NCI-H460 (cell line): ENCODE measurements at regions not wholly inside any gene's neighbourhood (a gene's known extent, or its start where the extent isn't known, plus 50 kb on each side); places are given as distances from the start of the nearest gene placed in this dataset.

Experiments
- DNase-seq: peaks from one replicate; pipeline ENCODE4 v3.0.0-alpha.2; 2016; ENCODE audit warnings: low read depth; ENCODE audit errors: extremely low read depth

DNA sequence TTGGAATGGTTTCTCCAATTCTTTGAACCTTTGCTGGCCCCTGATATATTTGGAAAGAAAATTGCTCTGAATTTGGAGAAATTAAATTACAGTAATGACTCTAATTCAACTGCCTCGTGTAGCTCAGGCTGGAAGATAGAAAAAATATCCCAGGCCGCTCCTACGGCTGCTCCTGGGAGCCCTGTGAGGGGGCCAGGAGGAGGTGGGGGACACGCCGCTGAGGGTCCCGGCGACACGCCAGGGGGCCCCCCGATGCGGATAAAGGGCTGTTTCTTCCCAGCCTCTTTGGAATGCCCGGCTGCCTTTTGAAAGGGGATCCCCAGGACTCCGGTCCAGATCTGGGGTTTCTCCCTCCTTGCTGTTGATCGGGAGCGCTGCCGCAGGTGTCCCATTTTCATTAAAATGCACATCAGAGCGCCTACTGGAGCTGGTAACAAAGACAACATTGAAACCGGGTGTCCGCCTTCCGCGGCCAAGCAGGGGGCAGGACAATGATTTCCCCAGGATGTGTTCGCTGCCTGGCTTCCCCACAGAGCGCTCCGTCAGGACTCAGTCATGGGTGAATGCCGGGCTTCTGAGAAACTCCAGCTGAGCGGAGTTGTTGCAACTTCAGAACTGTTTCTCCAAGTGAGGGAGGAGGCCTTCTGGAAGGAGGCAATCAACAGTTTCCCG lies 200.1 kb upstream of the KBTBD8 start:
- no peak for DNase-seq

- no peak for DNase-seq
Measured at GRCh38 chr3:66800941-66801545, 197.1 kb upstream of the KBTBD8 start.

GRCh38 chr3:66803206-66803605 lies 194.9 kb upstream of the KBTBD8 start:
- DNase-seq: no peak

- DNase-seq: no peak
Measured at GRCh38 chr3:66803721-66804695, 194.1 kb upstream of the KBTBD8 start.

- no peak for DNase-seq
Measured at GRCh38 chr3:66808891-66809594, 189.1 kb upstream of the KBTBD8 start.

GRCh38 chr3:66809595-66809958 lies 188.5 kb upstream of the KBTBD8 start:
- DNase-seq: no peak

DNA sequence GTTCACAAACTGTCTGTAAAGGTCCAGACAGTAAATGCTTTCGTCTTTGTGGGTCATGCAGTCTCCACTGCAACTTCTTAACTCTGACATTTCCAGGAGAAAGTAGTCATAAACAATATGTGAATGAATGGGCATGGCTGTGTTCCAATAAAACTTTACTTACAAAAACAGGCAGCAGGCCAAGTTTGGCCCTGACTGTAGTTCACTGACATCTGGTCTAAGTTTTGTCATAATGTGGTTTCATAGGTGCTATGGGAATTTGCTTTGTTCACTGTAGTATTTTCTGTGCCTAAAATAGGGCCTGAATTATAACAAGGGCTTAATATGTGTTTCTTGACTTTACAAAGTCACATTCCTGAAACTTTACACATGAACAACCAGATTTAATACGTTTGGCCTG lies 186.0 kb upstream of the KBTBD8 start:
- no peak for DNase-seq

DNA sequence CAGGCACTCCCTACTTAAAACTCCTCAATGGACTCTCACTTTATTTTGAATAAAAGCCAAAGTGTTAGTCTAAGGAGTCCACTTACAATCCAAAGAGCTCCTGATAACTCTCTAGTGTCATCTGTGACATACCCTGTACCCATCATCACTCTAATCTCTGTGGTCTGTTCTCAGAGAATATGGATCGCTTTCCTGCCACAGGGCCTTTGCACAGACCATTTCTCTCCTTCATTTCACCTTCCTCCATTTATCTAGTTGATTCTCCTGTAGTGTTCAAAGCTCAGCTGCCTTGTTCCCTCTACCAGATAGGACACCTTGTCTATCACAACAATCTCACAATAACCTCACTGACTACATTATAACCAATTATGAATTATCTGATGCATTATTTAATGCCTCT lies 185.4 kb upstream of the KBTBD8 start:
- DNase-seq: no peak

- peak; percentile 20 for DNase-seq
Measured at GRCh38 chr3:66816090-66816761, 181.9 kb upstream of the KBTBD8 start.

DNA sequence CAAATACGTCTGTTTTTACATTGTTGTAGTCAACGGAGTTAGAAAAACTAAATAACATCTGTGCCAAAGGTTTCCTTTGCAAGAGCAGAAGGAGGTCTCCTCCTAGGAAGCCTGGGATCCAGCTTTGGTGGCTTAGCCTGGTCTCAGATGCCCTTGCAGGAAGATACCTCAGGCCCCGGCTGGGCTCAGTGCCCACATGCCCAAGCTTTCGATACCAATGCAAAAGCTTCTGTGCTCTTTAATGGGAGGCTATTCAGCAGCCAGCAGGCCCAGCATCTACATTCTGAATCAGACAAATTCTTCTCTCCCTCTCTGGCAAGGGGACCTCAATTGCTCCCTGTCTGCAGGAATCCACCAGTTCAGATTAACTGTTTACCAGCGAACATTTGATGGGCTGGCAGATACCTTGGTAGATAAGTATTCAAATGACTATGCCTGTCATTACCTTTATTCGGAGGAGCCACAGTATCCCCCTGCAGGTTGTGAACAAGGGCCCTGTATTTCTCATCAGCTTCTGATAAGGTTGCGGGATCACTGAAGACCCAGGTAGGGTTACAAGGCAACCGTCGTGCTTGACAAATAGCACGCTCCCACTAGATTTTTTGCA lies 180.1 kb upstream of the KBTBD8 start:
- no peak for DNase-seq

DNA sequence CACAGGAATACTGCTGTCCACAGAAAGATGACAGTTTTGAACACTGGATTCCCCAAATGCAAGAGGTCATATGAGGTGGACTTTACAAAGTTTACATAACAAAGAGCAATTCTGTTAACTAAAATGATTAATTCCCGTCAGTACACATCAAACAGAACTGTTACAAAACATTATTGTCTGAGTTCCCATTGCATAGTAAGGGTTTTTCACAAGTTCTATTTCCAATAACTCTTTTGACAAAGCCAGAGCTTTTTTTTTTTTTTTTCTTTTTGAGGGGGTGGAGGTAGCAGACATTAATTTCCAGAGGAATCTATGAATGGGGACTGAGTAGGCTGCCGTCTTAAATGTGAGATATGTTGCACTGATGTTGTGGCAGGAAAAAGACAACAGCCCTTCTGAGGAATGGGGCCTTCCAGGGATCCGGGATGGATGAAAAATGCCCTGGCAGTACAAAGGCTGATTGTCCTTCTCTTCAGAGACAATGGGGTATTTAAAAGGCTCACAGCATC lies 178.1 kb upstream of the KBTBD8 start:
- DNase-seq: no peak

DNA sequence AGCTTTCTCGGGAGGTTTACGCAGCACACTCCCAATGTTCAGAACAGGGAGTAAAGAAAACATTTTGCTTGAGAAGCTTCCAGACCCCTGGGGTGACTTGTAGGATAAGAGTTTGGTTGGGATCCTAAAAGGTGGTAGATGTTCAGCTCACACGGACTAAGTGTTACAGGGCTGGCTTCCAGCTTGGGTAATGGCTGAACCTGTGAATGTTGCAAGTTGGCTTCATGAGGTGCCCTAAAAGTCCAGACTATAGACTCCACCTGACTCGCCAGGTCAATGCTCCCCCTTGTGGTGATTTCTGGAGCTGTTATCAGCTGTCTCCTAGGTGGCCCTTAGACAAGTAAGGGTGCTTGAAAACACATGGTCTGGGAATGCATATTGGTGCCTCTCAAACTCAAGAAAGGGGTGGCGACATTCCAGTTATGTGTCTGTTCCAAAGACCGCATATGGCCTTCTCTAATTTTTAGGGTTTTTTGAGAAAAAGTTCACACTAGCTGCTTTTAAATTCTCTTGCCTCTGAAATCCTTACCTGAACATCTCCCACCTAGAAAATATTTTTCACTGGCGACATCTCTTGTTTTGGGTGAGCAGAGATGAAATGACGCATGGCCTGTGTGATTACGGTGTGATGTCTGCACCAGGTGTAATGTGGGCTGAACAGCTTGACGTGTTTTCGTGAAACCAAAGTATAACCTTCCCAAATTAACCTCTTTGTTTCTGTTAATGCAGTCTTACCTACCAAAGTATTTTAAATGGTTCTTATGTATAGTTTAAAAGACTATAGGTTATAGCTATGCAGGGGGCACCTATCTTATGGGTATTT lies 175.7 kb upstream of the KBTBD8 start:
- peak; percentile 39 for DNase-seq

DNA sequence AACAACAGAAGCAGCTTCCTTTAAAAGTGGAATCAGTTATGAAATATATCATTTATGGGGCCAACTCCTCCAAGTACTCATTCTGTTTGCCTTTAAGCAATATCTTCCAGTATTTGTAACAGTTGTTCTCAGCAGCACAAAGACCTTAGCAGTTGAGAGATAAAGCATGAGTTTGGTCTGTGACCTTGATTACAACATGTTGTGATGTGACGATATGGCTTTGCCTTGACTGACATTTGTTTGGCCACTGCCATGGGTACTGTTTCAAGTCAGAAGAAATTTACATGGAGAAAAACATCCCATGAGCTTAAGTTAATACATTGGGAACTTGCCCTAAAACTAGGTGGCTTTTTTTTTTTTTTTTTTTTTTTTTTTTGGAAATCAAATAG lies 175.1 kb upstream of the KBTBD8 start:
- no peak for DNase-seq

DNA sequence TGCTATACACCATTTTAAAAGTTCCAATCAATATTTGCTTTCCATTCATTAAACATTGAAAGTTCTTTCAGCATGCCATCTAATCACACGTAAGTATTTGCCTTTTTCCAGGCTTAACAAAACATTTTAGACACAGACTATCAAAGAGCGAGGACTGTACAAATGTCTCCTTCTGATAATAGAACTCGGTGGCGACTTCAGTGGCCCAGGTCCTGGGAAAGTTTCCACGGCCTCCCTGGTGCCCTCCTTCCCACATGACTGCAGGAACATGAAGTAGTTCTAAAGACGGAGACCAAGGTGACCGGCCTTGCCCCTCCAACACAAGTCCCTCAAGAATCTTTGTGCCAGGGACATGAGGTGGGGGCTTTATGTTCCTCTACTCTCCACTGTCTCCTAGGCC lies 174.6 kb upstream of the KBTBD8 start:
- no peak for DNase-seq

- DNase-seq: no peak
Measured at GRCh38 chr3:66825375-66825774, 172.7 kb upstream of the KBTBD8 start.

DNA sequence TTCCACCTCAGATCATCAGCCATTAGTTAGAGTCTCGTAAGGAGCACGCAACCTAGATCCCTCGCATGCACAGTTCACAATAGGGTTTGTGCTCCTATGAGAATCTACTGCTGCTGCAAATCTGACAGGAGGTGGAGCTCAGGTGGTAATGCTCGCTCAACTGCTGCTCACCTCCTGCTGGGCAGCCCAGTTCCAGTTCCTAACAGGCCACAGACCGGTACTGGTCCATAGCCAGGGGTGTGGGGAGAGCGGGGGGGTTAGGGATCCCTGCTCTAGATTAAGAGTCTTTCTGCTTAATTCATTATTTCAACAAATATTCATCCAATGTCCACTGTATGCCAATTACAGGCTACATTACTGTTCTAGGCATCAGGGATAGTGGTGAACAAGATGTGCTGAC lies 170.4 kb upstream of the KBTBD8 start:
- DNase-seq: no peak

DNA sequence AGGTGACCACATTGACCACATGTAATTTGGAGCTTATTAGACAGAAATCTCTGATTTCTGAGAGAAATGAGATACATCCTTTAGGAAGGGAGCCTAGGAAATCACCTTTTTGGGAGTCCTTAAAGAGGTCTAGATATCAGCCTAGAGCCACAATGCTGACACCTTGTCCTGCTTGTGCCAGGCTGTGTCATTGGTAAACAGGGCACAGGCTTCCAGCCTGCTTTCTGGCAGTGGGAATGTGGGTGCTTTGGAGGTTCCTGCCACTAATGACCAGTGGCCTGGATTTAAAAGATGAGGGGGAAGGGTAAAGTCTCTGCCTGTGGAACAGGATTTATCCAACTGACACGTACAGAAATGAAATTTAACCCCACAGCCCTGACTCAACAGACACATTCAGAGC lies 169.8 kb upstream of the KBTBD8 start:
- no peak for DNase-seq

DNA sequence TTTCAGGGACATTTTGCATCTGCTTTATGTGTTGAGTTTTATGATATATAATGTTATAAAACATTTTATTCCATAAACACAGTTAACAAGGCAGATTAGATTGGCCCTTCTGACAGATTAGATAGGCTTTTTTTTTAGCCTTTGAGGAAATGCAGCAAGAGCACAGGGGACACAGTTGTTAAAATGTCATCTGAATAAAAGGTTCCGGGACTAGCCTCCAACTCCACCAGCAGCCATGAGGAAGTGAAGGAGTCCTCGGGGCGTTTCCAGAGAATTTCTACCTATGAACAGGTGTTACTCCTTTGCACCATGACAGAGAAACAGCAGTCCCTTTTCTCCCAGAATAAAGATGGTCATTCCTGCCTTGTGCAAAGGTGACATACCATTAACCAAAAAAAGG lies 167.8 kb upstream of the KBTBD8 start:
- DNase-seq: no peak

- no peak for DNase-seq
Measured at GRCh38 chr3:66831931-66832330, 166.2 kb upstream of the KBTBD8 start.
